PC-9 (cell line): ENCODE measurements at regions not wholly inside any gene's neighbourhood (a gene's known extent, or its start where the extent isn't known, plus 50 kb on each side); places are given as distances from the start of the nearest gene placed in this dataset.

Experiments used
- BruUV-seq: library from RNA; stranded (reverse); fragments of 400-500 nt; replicated peaks from 2 replicates; lab custom pipeline; 2021; lab: Mats Ljungman, UMichigan
- CTCF ChIA-PET: fragments of 300-600 bp; sonication (Branson Sonifier 250); formaldehyde crosslinking; loops from one replicate; lab custom pipeline; 2022; ENCODE audit warnings: antibody characterized with exemption; lab: Charles Lee
- POLR2A ChIA-PET: fragments of 300-600 bp; sonication (Branson Sonifier 250); formaldehyde crosslinking; loops from one replicate; lab custom pipeline; 2022; ENCODE audit warnings: antibody characterized with exemption; ENCODE audit not compliant: unreplicated experiment; lab: Charles Lee
- DNase-seq, 2 experiments: peaks; one replicate each; pipeline versions ENCODE4 v3.0.0 to v3.0.0-alpha.2; 2015 to 2022; ENCODE audit warnings: mixed read lengths in 1 of 2
- H2AFZ ChIP-seq: fragments of 200-600 bp; sonication (generic); 2 replicates; pipeline ENCODE4 v1.8.1; 2017; ENCODE audit warnings: antibody characterized with exemption
- H3F3A ChIP-seq: fragments of 200-600 bp; sonication (generic); 2 replicates; pipeline ENCODE4 v1.8.1; 2017; ENCODE audit warnings: antibody characterized with exemption, mild to moderate bottlenecking, low read depth; ENCODE audit not compliant: insufficient read depth
- H3K27ac ChIP-seq: fragments of 200-600 bp; sonication (generic); 2 replicates; pipeline ENCODE4 v1.6.1; 2016; ENCODE audit warnings: mixed run types
- H3K27me3 ChIP-seq: fragments of 200-600 bp; sonication (generic); 2 replicates; pipeline ENCODE4 v1.6.1; 2016; ENCODE audit warnings: low read depth, mixed run types; ENCODE audit not compliant: insufficient read depth
- H3K36me3 ChIP-seq: fragments of 200-600 bp; sonication (generic); 2 replicates; pipeline ENCODE4 v1.6.1; 2016; ENCODE audit warnings: low read depth, mixed run types
- H3K4me1 ChIP-seq: fragments of 200-600 bp; sonication (generic); replicated peaks from 2 replicates; pipeline ENCODE4 v1.6.1; 2016; ENCODE audit warnings: mixed run types; ENCODE audit not compliant: insufficient read depth
- H3K4me2 ChIP-seq: fragments of 200-600 bp; sonication (generic); 2 replicates; pipeline ENCODE4 v1.6.1; 2017; ENCODE audit warnings: mixed run types
- H3K4me3 ChIP-seq: fragments of 200-600 bp; sonication (generic); 2 replicates; pipeline ENCODE4 v1.6.1; 2016; ENCODE audit warnings: mixed run types
- H3K79me2 ChIP-seq: fragments of 200-600 bp; sonication (generic); 2 replicates; pipeline ENCODE4 v1.6.1; 2017; ENCODE audit warnings: low read depth, mixed run types
- H3K9me2 ChIP-seq: fragments of 200-600 bp; sonication (generic); 2 replicates; pipeline ENCODE4 v1.8.1; 2017; ENCODE audit warnings: mild to moderate bottlenecking; ENCODE audit not compliant: insufficient read depth
- H3K9me3 ChIP-seq: fragments of 200-600 bp; sonication (generic); 2 replicates; pipeline ENCODE4 v1.8.1; 2016; ENCODE audit warnings: low read depth; ENCODE audit not compliant: insufficient read depth
- H4K20me1 ChIP-seq: fragments of 200-600 bp; sonication (generic); 2 replicates; pipeline ENCODE4 v1.8.1; 2017; ENCODE audit not compliant: insufficient read depth
- CTCF ChIP-seq: fragments of 200-600 bp; sonication (generic); conservative IDR thresholded peaks from 2 replicates; pipeline ENCODE4 v1.6.1; 2017; ENCODE audit warnings: mixed run types, antibody characterized with exemption, mild to moderate bottlenecking, moderate library complexity
- EZH2 ChIP-seq: fragments of 200-600 bp; sonication (generic); IDR thresholded peaks from 2 replicates; pipeline ENCODE4 v1.8.0; 2017; ENCODE audit warnings: antibody characterized with exemption, low read depth
- intact Hi-C: fragments of 100-400 bp; cut with micrococcal nuclease; formaldehyde crosslinking; loops from one replicate; pipeline ENCODE4 v1.10.0; 2022; ENCODE audit not compliant: unreplicated experiment

- H3F3A ChIP-seq: 0 out of 2 replicates have a peak, but pooled peaks cover 1% of the 10 kb centered on the region
- H3K9me2 ChIP-seq: no peaks in the 10 kb centered on the region
- POLR2A ChIA-PET: no interaction called here
- CTCF ChIA-PET: no interaction called here
- no peak overlapping the region for H3K4me3 ChIP-seq
- no peak overlapping the region for H3K4me2 ChIP-seq
- BruUV-seq: no TSS peak
- intact Hi-C loops: no loop called here
- no peaks in the 10 kb centered on the region for H3K79me2 ChIP-seq
- TF ChIP-seq EZH2: no peak
- no peak for TF ChIP-seq CTCF
- no peaks in the 10 kb centered on the region for H3K9me3 ChIP-seq
- no peaks in the 10 kb centered on the region for H3K36me3 ChIP-seq
- no peak for DNase-seq
- peaks cover 13% of the 10 kb centered on the region for H3K4me1 ChIP-seq
- no peaks in the 10 kb centered on the region for H4K20me1 ChIP-seq
- no peak overlapping the region for H3K27ac ChIP-seq
- no peaks in the 10 kb centered on the region for H3K27me3 ChIP-seq
- H2AFZ ChIP-seq: no peak overlapping the region
Measured at GRCh38 chr11:130625578-130626306, 177.3 kb downstream of the ADAMTS15 start.

- no peaks in the 10 kb centered on the region for H3K9me3 ChIP-seq
- no peak overlapping the region for H3K4me3 ChIP-seq
- CTCF ChIA-PET: no interaction called here
- peaks cover 46% of the 10 kb centered on the region for H3K4me1 ChIP-seq
- H3K36me3 ChIP-seq: no peaks in the 10 kb centered on the region
- POLR2A ChIA-PET: interaction anchor here (0.6 kb wide), 2 partner anchors 35 to 49 kb away, joined by 3 read pairs; no protein-coding TSS in a partner anchor
- H3K9me2 ChIP-seq: no peaks in the 10 kb centered on the region
- H3K79me2 ChIP-seq: no peaks in the 10 kb centered on the region
- DNase-seq: peak in 1 of 2 experiments; percentile 34
- H3K27me3 ChIP-seq: no peaks in the 10 kb centered on the region
- no TSS peak for BruUV-seq
- TF ChIP-seq CTCF (no peak), EZH2 (no peak)
- no peak overlapping the region for H3K27ac ChIP-seq
- peaks cover 7% of the 10 kb centered on the region; the same call in 1 of the 2 replicates for H3F3A ChIP-seq
- intact Hi-C loops: no loop called here
- no peak overlapping the region for H3K4me2 ChIP-seq
- H4K20me1 ChIP-seq: no peaks in the 10 kb centered on the region
- no peak overlapping the region for H2AFZ ChIP-seq
Measured at GRCh38 chr11:130629039-130629438, 180.6 kb downstream of the ADAMTS15 start.

- CTCF ChIA-PET: interaction anchor here (0.7 kb wide), 1 partner anchor 293 kb away, joined by 5 read pairs; no protein-coding TSS in a partner anchor
- no peaks in the 10 kb centered on the region for H3K27me3 ChIP-seq
- BruUV-seq: no TSS peak
- peaks cover 28% of the 10 kb centered on the region for H3F3A ChIP-seq
- H4K20me1 ChIP-seq: no peaks in the 10 kb centered on the region
- no peaks in the 10 kb centered on the region for H3K79me2 ChIP-seq
- peak overlapping the region; percentile 39 for H3K4me2 ChIP-seq
- TF ChIP-seq EZH2 (no peak), CTCF (no peak)
- no peak overlapping the region for H2AFZ ChIP-seq
- intact Hi-C loops: loop anchor here (10.0 kb wide), 2 partner anchors 156 to 316 kb away; partner anchors contain the start of gene ZBTB44
- POLR2A ChIA-PET: interaction anchor here (0.6 kb wide), 1 partner anchor 91 kb away, joined by 5 read pairs; no protein-coding TSS in a partner anchor
- H3K36me3 ChIP-seq: no peaks in the 10 kb centered on the region
- H3K4me1 ChIP-seq: peaks cover 66% of the 10 kb centered on the region
- no peaks in the 10 kb centered on the region for H3K9me3 ChIP-seq
- H3K27ac ChIP-seq: peak overlapping the region; percentile 35; the same call in 1 of the 2 replicates
- no peaks in the 10 kb centered on the region for H3K9me2 ChIP-seq
- DNase-seq: peak; percentile 36 to 89
- H3K4me3 ChIP-seq: no peak overlapping the region
Measured at GRCh38 chr11:130631119-130631518, 182.7 kb downstream of the ADAMTS15 start.
